Thyroid gland (tissue), 4 donors: ENCODE measurements at regions not wholly inside any gene's neighbourhood (a gene's known extent, or its start where the extent isn't known, plus 50 kb on each side); places are given as distances from the start of the nearest gene placed in this dataset.

ENCODE experiments used
- POLR2A ChIP-seq, 2 donors: fragments of 450-650 bp; IDR thresholded peaks; one replicate each; pipeline ENCODE4 v1.6.1; 2017; ENCODE audit warnings: antibody characterized with exemption in 2 of 2, mild to moderate bottlenecking in 2 of 2, moderate library complexity in 1 of 2
- TF ChIP-seq, protein P1 (sequence below), 6 experiments: fragments of 200-600 bp in 3 of 6; fragments of 450-650 bp in 3 of 6; sonication (generic) in 3 of 6; IDR thresholded peaks; one replicate each; pipeline ENCODE4 v1.5.1; 2016 to 2019; ENCODE audit warnings: antibody characterized with exemption in 6 of 6, mild to moderate bottlenecking in 2 of 6, inconsistent platforms in 1 of 6, moderate library complexity in 1 of 6

DNA sequence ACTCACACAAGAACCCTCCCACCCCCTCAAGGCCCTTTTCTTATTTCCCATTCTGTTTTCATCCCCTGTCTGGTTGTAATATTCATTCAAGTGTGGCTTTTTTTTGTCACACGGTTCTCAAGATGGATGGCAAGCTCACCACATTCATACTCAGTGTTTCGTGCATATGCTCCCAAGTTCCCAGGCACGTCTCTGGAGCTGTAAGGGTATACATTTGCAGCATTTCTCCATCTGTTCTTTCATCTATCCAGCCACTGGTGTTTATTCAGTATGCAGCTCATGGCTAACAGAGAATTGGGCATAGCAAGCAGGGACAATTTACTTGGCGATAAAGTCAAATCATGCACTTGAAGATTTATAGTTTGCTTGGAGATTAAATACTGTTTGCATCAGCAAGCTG lies 212.1 kb downstream of the GRIN2B start:
- TF ChIP-seq, protein P1, sequence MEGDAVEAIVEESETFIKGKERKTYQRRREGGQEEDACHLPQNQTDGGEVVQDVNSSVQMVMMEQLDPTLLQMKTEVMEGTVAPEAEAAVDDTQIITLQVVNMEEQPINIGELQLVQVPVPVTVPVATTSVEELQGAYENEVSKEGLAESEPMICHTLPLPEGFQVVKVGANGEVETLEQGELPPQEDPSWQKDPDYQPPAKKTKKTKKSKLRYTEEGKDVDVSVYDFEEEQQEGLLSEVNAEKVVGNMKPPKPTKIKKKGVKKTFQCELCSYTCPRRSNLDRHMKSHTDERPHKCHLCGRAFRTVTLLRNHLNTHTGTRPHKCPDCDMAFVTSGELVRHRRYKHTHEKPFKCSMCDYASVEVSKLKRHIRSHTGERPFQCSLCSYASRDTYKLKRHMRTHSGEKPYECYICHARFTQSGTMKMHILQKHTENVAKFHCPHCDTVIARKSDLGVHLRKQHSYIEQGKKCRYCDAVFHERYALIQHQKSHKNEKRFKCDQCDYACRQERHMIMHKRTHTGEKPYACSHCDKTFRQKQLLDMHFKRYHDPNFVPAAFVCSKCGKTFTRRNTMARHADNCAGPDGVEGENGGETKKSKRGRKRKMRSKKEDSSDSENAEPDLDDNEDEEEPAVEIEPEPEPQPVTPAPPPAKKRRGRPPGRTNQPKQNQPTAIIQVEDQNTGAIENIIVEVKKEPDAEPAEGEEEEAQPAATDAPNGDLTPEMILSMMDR (IDR thresholded peaks at IDR 0.05), result no peak
- no peak for TF ChIP-seq POLR2A (IDR thresholded peaks at IDR 0.05)
